ENCODE measurements at regions not wholly inside any gene's neighbourhood (a gene's known extent, or its start where the extent isn't known, plus 50 kb on each side); places are given as distances from the start of the nearest gene placed in this dataset.
A peak's percentile ranks its signal among the peaks of the same experiment; 100 is the strongest.

DNA sequence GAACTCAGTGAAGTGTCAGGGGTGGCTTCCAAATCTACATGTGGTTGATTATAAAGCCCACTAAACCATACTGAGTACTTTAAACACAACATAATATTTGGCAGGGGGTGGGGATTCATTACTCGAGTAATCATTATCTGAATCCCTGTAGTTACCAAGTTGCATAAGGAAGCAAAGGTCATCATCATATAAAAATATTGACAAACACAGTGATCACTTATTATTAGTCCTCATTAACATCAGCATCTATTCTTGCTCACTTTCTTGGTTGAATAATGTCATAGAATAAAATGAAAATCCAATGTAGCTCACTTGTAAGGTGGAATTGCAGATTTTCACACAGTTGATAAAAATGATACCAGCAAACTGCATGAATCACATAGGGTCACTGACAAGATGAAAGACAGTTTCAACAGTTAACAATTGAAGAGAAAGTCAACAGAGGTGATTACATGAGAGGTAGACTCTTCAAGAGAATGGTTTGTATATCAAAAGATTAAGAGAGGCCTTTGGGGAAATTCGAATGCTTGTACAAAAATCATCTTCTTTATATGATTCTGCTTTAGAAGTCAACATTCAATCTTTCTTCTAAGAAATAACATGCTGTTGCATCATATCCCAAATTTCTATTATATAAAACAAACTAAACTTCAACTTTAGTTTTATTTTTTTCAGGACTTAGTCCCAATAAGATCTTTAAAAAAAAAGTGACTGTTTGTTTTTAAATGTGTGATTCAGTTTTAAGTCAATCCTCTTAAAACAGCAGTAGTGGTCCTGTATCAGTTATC lies 185.5 kb upstream of the KLF14 start:
- Histone ChIP-seq H3K27me3 (ENCODE audit: insufficient read depth, low read length) (no peaks in the 10 kb centered on the region), H3K27ac (ENCODE audit: low read depth, low read length) (peak overlapping the region; percentile 99), H2AFZ (ENCODE audit: low read depth, low read length, poor library complexity, severe bottlenecking) (no peak overlapping the region), H3K9me3 (ENCODE audit: control insufficient read depth in 1 of 2, insufficient read depth in 1 of 2, low read depth in 1 of 2, low read length in 2 of 2) (no peaks in the 10 kb centered on the region), H4K20me1 (ENCODE audit: insufficient read depth) (no peaks in the 10 kb centered on the region), H3K4me2 (ENCODE audit: low read length) (peak overlapping the region; percentile 71), H3K79me2 (ENCODE audit: insufficient read depth, low read length) (peaks cover 100% of the 10 kb centered on the region), H3K4me3 (replicated peaks in 1 of 2; ENCODE audit: low read depth in 1 of 2, low read length in 2 of 2) (no peak overlapping the region), H3K4me1 (ENCODE audit: control insufficient read depth in 1 of 2, insufficient read depth in 2 of 2, low read length in 2 of 2) (peaks cover 93 to 100% of the 10 kb centered on the region in 2 experiments), H3K9me2 (ENCODE audit: insufficient read depth) (no peaks in the 10 kb centered on the region), H3K36me3 (ENCODE audit: control insufficient read depth in 1 of 2, insufficient read depth in 2 of 2, low read length in 2 of 2) (peaks cover 3 to 36% of the 10 kb centered on the region in 2 experiments; a peak in 2 of 4 replicates), H3K9ac (ENCODE audit: low read length) (peak overlapping the region; percentile 80)
- ChIA-PET POLR2A (interaction anchor here (1.3 to 1.7 kb wide), 2 partner anchors 9 to 22 kb away, joined by 5 to 6 read pairs; no protein-coding TSS in a partner anchor), RAD21 (ENCODE audit: low non-redundant PET in 1 of 2, low total read pairs in 2 of 2, uncharacterized antibody in 2 of 2, unreplicated experiment in 2 of 2) (interaction anchor here in 1 of 2 experiments (0.7 kb wide), 1 partner anchor 11 kb away, joined by 3 read pairs; no protein-coding TSS in a partner anchor), CTCF (no interaction called here)
- intact Hi-C loops (cut with micrococcal nuclease): no loop called here
- no peak for TF ChIP-seq SRF (IDR thresholded peaks at IDR 0.05; ENCODE audit: low read depth)
- no peak for TF ChIP-seq CBX3 (IDR thresholded peaks at IDR 0.05; ENCODE audit: low read depth)
- ATAC-seq (no peak), DNase-seq (ENCODE audit: low read depth, low spot score) (no peak)
- BruUV-seq (replicated peaks): no TSS peak

DNA sequence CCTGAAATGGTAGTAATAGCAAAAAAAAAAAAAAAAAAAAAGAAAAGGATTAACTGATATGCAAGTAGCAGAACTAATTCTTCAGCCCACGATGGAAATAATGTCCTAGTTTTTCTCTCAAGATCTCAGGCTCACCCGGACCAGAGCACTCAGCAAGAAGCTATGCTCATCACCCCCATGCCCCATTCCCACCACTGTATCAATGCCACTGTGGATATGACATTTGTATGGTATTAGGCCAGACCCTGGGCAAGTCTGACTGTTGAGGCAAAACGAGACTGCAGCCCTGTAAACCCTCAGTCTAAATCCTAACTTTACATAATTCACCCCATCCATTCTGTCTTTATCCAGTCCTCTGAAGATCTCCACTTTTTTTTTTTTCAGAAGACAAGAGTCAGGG lies 186.1 kb upstream of the KLF14 start:
- DNase-seq (ENCODE audit: low read depth, low spot score) (no peak), ATAC-seq (no peak)
- RAD21 ChIA-PET (ENCODE audit: low non-redundant PET in 1 of 2, low total read pairs in 2 of 2, uncharacterized antibody in 2 of 2, unreplicated experiment in 2 of 2): interaction anchor here (0.7 kb wide), 2 partner anchors 10 to 12 kb away, joined by 3 to 8 read pairs; no protein-coding TSS in a partner anchor
- peaks cover 100% of the 10 kb centered on the region for H3K79me2 ChIP-seq (ENCODE audit: insufficient read depth, low read length)
- no peaks in the 10 kb centered on the region for H3K27me3 ChIP-seq (ENCODE audit: insufficient read depth, low read length)
- BruUV-seq (replicated peaks): no TSS peak
- POLR2A ChIA-PET: interaction anchor here (1.3 kb wide), 1 partner anchor 9 kb away, joined by 5 read pairs; no protein-coding TSS in a partner anchor
- peaks cover 3 to 36% of the 10 kb centered on the region in 2 experiments; a peak in 2 of 4 replicates for H3K36me3 ChIP-seq (ENCODE audit: control insufficient read depth in 1 of 2, insufficient read depth in 2 of 2, low read length in 2 of 2)
- no peak overlapping the region for H3K4me3 ChIP-seq (replicated peaks in 1 of 2; ENCODE audit: low read depth in 1 of 2, low read length in 2 of 2)
- peaks cover 91 to 100% of the 10 kb centered on the region in 2 experiments for H3K4me1 ChIP-seq (ENCODE audit: control insufficient read depth in 1 of 2, insufficient read depth in 2 of 2, low read length in 2 of 2)
- no peaks in the 10 kb centered on the region for H3K9me2 ChIP-seq (ENCODE audit: insufficient read depth)
- peak overlapping the region; percentile 80 for H3K9ac ChIP-seq (ENCODE audit: low read length)
- CTCF ChIA-PET: no interaction called here
- peak overlapping the region; percentile 71 for H3K4me2 ChIP-seq (ENCODE audit: low read length)
- intact Hi-C loops (cut with micrococcal nuclease): no loop called here
- TF ChIP-seq EGR1 (IDR thresholded peaks at IDR 0.05; ENCODE audit: low read depth): no peak
- TF ChIP-seq POLR2AphosphoS5 (IDR thresholded peaks at IDR 0.05; ENCODE audit: low read depth, low read length): 0 out of 2 replicates have a peak, but pooled peaks have one; percentile 36
- TF ChIP-seq CBX3 (IDR thresholded peaks at IDR 0.05; ENCODE audit: low read depth): no peak
- TF ChIP-seq, protein P1, sequence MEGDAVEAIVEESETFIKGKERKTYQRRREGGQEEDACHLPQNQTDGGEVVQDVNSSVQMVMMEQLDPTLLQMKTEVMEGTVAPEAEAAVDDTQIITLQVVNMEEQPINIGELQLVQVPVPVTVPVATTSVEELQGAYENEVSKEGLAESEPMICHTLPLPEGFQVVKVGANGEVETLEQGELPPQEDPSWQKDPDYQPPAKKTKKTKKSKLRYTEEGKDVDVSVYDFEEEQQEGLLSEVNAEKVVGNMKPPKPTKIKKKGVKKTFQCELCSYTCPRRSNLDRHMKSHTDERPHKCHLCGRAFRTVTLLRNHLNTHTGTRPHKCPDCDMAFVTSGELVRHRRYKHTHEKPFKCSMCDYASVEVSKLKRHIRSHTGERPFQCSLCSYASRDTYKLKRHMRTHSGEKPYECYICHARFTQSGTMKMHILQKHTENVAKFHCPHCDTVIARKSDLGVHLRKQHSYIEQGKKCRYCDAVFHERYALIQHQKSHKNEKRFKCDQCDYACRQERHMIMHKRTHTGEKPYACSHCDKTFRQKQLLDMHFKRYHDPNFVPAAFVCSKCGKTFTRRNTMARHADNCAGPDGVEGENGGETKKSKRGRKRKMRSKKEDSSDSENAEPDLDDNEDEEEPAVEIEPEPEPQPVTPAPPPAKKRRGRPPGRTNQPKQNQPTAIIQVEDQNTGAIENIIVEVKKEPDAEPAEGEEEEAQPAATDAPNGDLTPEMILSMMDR (IDR thresholded peaks at IDR 0.05 in 2 of 3, conservative IDR thresholded peaks at IDR 0.05 in 1 of 3; ENCODE audit: borderline replicate concordance in 1 of 3, insufficient read depth in 1 of 3, low read depth in 2 of 3, low read length in 2 of 3): no peak
- no peak for TF ChIP-seq ZNF274 (IDR thresholded peaks at IDR 0.05; ENCODE audit: low read depth, low read length)
- no peak for TF ChIP-seq CEBPB (IDR thresholded peaks at IDR 0.05; ENCODE audit: low read depth)
- TF ChIP-seq, protein P2, sequence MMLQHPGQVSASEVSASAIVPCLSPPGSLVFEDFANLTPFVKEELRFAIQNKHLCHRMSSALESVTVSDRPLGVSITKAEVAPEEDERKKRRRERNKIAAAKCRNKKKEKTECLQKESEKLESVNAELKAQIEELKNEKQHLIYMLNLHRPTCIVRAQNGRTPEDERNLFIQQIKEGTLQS (IDR thresholded peaks at IDR 0.05): no peak
- H3K27ac ChIP-seq (ENCODE audit: low read depth, low read length): peak overlapping the region; percentile 99
- H4K20me1 ChIP-seq (ENCODE audit: insufficient read depth): no peaks in the 10 kb centered on the region
- H3K9me3 ChIP-seq (ENCODE audit: control insufficient read depth in 1 of 2, insufficient read depth in 1 of 2, low read depth in 1 of 2, low read length in 2 of 2): no peaks in the 10 kb centered on the region
- no peak overlapping the region for H2AFZ ChIP-seq (ENCODE audit: low read depth, low read length, poor library complexity, severe bottlenecking)
